ENCODE measurements at regions not wholly inside any gene's neighbourhood (a gene's known extent, or its start where the extent isn't known, plus 50 kb on each side); places are given as distances from the start of the nearest gene placed in this dataset.
A peak's percentile ranks its signal among the peaks of the same experiment; 100 is the strongest.
"Not testable (repeated sequence)": the region's sequence is repeated elsewhere in the genome, so short reads cannot be mapped to it uniquely, and the experiment has no call there.

- DNase-seq: no peak
Observed at GRCh38 chr2:208807756-208808155, 401.2 kb downstream of the PTH2R start.

- DNase-seq: not testable (repeated sequence)
Observed at GRCh38 chr2:208811885-208812284, 405.3 kb downstream of the PTH2R start.

GRCh38 chr2:208819190-208819589 is 412.6 kb downstream of the PTH2R start:
- DNase-seq: no peak

- DNase-seq: peak; percentile 3 to 69
Observed at GRCh38 chr2:208820014-208820688, 413.6 kb downstream of the PTH2R start.

GRCh38 chr2:208827109-208827508 is 420.5 kb downstream of the PTH2R start:
- DNase-seq: no peak

- no peak for DNase-seq
Observed at GRCh38 chr2:208827549-208828221, 421.1 kb downstream of the PTH2R start.

- no peak for DNase-seq
Observed at GRCh38 chr2:208830203-208830602, 423.6 kb downstream of the PTH2R start.

GRCh38 chr2:208847651-208848050 is 441.1 kb downstream of the PTH2R start:
- no peak for DNase-seq

- DNase-seq: no peak
Observed at GRCh38 chr2:208854717-208855116, 448.1 kb downstream of the PTH2R start.

GRCh38 chr2:208867374-208867773 is 460.8 kb downstream of the PTH2R start:
- DNase-seq: no peak

- no peak for DNase-seq
Observed at GRCh38 chr2:208872591-208872990, 466.0 kb downstream of the PTH2R start.

- DNase-seq: no peak
Observed at GRCh38 chr2:208879666-208880065, 473.1 kb downstream of the PTH2R start.

- DNase-seq: no peak
Observed at GRCh38 chr2:208880171-208880570, 473.6 kb downstream of the PTH2R start.

GRCh38 chr2:208890486-208890885 is 483.9 kb downstream of the PTH2R start:
- no peak for DNase-seq

- no peak for DNase-seq
Observed at GRCh38 chr2:208892203-208892602, 485.6 kb downstream of the PTH2R start.

- DNase-seq: no peak
Observed at GRCh38 chr2:208906330-208906729, 499.7 kb downstream of the PTH2R start.

- DNase-seq: no peak
Observed at GRCh38 chr2:208915401-208915800, 508.4 kb upstream of the MAP2 start.

GRCh38 chr2:208916881-208917280 is 507.0 kb upstream of the MAP2 start:
- no peak for DNase-seq

- DNase-seq: not testable (repeated sequence)
Observed at GRCh38 chr2:208921358-208921757, 502.5 kb upstream of the MAP2 start.

- no peak for DNase-seq
Observed at GRCh38 chr2:208927867-208928266, 496.0 kb upstream of the MAP2 start.

GRCh38 chr2:208929139-208929864 is 494.5 kb upstream of the MAP2 start:
- no peak for DNase-seq

GRCh38 chr2:208929894-208930427 is 493.9 kb upstream of the MAP2 start:
- no peak for DNase-seq

- DNase-seq: no peak
Observed at GRCh38 chr2:208935531-208935930, 488.3 kb upstream of the MAP2 start.

GRCh38 chr2:208937521-208937920 is 486.3 kb upstream of the MAP2 start:
- DNase-seq: no peak
